ENCODE measurements at regions not wholly inside any gene's neighbourhood (a gene's known extent, or its start where the extent isn't known, plus 50 kb on each side); places are given as distances from the start of the nearest gene placed in this dataset.

- TF ChIP-seq POLR2A (IDR thresholded peaks at IDR 0.05) (no peak), CTCF (IDR thresholded peaks at IDR 0.05) (no peak)
- H3K9me3 ChIP-seq, result no peaks in the 10 kb centered on the region
- ATAC-seq (no peak), DNase-seq (no peak)
- no peaks in the 10 kb centered on the region for H3K4me1 ChIP-seq
- intact Hi-C loops (cut with DNase I), result no loop called here
- no peak overlapping the region for H3K4me3 ChIP-seq
- 68 to 74% (median 72%) methylated on average over 22 of the region's 22 CpGs for WGBS, 4 donors
- peaks cover 0 to 8% (median 0%) of the 10 kb centered on the region in 9 donors for H3K27me3 ChIP-seq
- H3K27ac ChIP-seq, result no peak overlapping the region
- H3K36me3 ChIP-seq, result no peaks in the 10 kb centered on the region
These were observed 76.0 kb upstream of the SALL3 start for GRCh38 chr18:78903436-78904178.

- WGBS, 4 donors, result 63 to 79% (median 74%) methylated on average over 11 of the region's 11 CpGs
- DNase-seq (no peak), ATAC-seq (no peak)
- TF ChIP-seq CTCF (IDR thresholded peaks at IDR 0.05) (no peak), POLR2A (IDR thresholded peaks at IDR 0.05) (no peak)
- no peaks in the 10 kb centered on the region for H3K36me3 ChIP-seq
- H3K4me3 ChIP-seq, result no peak overlapping the region
- H3K4me1 ChIP-seq, result no peaks in the 10 kb centered on the region
- intact Hi-C loops (cut with DNase I), result no loop called here
- H3K27ac ChIP-seq, result no peak overlapping the region
- H3K27me3 ChIP-seq, result peaks cover 0 to 8% (median 0%) of the 10 kb centered on the region in 9 donors
- no peaks in the 10 kb centered on the region for H3K9me3 ChIP-seq
These were observed 75.5 kb upstream of the SALL3 start for GRCh38 chr18:78904179-78904531.

GRCh38 chr18:78905334-78905733 is 74.3 kb upstream of the SALL3 start:
- no peaks in the 10 kb centered on the region for H3K4me1 ChIP-seq
- H3K9me3 ChIP-seq, result no peaks in the 10 kb centered on the region
- 79 to 91% (median 89%) methylated on average over 9 of the region's 9 CpGs for WGBS, 4 donors
- no peaks in the 10 kb centered on the region for H3K36me3 ChIP-seq
- ATAC-seq (no peak), DNase-seq (no peak)
- TF ChIP-seq POLR2A (IDR thresholded peaks at IDR 0.05), result no peak
- no peak for TF ChIP-seq CTCF (IDR thresholded peaks at IDR 0.05)
- peaks cover 0 to 8% (median 0%) of the 10 kb centered on the region in 9 donors for H3K27me3 ChIP-seq
- intact Hi-C loops (cut with DNase I), result no loop called here
- H3K4me3 ChIP-seq, result no peak overlapping the region
- H3K27ac ChIP-seq, result no peak overlapping the region

GRCh38 chr18:78906066-78906465 is 73.6 kb upstream of the SALL3 start:
- TF ChIP-seq CTCF (IDR thresholded peaks at IDR 0.05) (no peak), POLR2A (IDR thresholded peaks at IDR 0.05) (no peak)
- no peak for DNase-seq
- intact Hi-C loops (cut with DNase I), result no loop called here
- no peaks in the 10 kb centered on the region for H3K36me3 ChIP-seq
- H3K27ac ChIP-seq, result no peak overlapping the region
- no peak overlapping the region for H3K4me3 ChIP-seq
- peaks cover 0 to 8% (median 0%) of the 10 kb centered on the region in 9 donors for H3K27me3 ChIP-seq
- H3K4me1 ChIP-seq, result no peaks in the 10 kb centered on the region
- 85 to 89% (median 86%) methylated on average over 16 of the region's 16 CpGs for WGBS, 4 donors
- ATAC-seq, result no peak
- no peaks in the 10 kb centered on the region for H3K9me3 ChIP-seq

Data from heart left ventricle (tissue), 16 donors.